ENCODE measurements at regions not wholly inside any gene's neighbourhood (a gene's known extent, or its start where the extent isn't known, plus 50 kb on each side); places are given as distances from the start of the nearest gene placed in this dataset.

GRCh38 chr10:58919927-58920654 lies 256.4 kb upstream of the PHYHIPL start:
- H3K4me3 ChIP-seq, result no peak overlapping the region
- peak overlapping the region in 1 of 4 donors; percentile 7 for H3K27ac ChIP-seq

DNA sequence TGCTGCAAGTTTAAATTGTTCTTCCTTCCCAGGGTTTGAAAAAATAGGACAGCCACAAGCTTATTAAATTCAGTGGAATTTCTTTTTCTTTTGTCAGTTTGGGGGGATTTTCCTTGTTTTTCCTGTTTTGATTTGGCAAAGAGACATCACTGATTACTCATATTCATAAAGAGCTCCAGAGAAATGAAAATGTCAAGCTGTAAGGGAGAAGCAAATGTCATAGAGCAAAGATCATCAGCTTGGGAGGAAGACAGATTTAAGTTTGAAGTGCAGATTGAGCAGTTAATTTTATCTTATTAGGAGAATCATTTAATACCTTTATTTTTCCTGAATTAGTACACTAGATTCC lies 255.8 kb upstream of the PHYHIPL start:
- H3K4me3 ChIP-seq, result no peak overlapping the region

More at GRCh38 chr10:58919927-58920654, 256.4 kb upstream of the PHYHIPL start:
- WGBS, 2 donors, result 45 to 56% methylated on average over 3 of the region's 3 CpGs
- intact Hi-C loops (cut with DNase I), result no loop called here
- TF ChIP-seq POLR2AphosphoS5 (IDR thresholded peaks at IDR 0.05), result no peak
- TF ChIP-seq POLR2A (IDR thresholded peaks at IDR 0.05), result no peak
- TF ChIP-seq, protein P1, sequence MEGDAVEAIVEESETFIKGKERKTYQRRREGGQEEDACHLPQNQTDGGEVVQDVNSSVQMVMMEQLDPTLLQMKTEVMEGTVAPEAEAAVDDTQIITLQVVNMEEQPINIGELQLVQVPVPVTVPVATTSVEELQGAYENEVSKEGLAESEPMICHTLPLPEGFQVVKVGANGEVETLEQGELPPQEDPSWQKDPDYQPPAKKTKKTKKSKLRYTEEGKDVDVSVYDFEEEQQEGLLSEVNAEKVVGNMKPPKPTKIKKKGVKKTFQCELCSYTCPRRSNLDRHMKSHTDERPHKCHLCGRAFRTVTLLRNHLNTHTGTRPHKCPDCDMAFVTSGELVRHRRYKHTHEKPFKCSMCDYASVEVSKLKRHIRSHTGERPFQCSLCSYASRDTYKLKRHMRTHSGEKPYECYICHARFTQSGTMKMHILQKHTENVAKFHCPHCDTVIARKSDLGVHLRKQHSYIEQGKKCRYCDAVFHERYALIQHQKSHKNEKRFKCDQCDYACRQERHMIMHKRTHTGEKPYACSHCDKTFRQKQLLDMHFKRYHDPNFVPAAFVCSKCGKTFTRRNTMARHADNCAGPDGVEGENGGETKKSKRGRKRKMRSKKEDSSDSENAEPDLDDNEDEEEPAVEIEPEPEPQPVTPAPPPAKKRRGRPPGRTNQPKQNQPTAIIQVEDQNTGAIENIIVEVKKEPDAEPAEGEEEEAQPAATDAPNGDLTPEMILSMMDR (IDR thresholded peaks at IDR 0.05), result no peak
- TF ChIP-seq EP300 (IDR thresholded peaks at IDR 0.05), result no peak
- Histone ChIP-seq H3K9me3 (no peaks in the 10 kb centered on the region), H3K27me3 (no peaks in the 10 kb centered on the region), H3K4me1 (peaks cover 0 to 10% (median 3%) of the 10 kb centered on the region in 4 donors), H3K36me3 (no peaks in the 10 kb centered on the region)
- no peak for DNase-seq

DNA sequence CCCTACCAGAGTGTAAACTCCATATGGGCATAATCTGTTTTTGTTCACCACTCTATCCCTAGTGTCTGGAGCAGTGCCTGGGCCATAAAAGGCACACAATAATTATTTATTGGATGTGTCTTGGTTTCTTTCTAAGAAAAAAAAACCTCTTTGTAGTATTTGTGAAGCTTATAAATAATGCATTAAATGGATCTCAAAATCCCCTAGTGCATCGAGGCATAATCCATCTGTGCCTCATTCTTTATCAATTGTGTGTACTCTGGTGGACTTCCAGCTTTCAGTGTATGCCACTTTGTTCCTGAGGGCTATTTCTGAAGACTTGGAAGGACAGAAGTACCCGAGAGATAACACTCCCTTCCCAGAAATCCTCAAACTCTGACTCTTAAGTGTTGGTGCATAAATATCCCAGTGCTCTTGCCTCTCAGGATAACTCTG lies 255.0 kb upstream of the PHYHIPL start:
- Histone ChIP-seq H3K9me3 (no peaks in the 10 kb centered on the region), H3K36me3 (no peaks in the 10 kb centered on the region), H3K27me3 (no peaks in the 10 kb centered on the region), H3K4me3 (no peak overlapping the region), H3K4me1 (peaks cover 0 to 10% (median 3%) of the 10 kb centered on the region in 4 donors), H3K27ac (no peak overlapping the region)
- no peak for TF ChIP-seq POLR2A (IDR thresholded peaks at IDR 0.05)
- no peak for TF ChIP-seq POLR2AphosphoS5 (IDR thresholded peaks at IDR 0.05)
- TF ChIP-seq, protein P1 (IDR thresholded peaks at IDR 0.05), result no peak
- TF ChIP-seq EP300 (IDR thresholded peaks at IDR 0.05), result no peak
- no peak for DNase-seq
- WGBS, 2 donors, result 59 to 75% methylated on average over 2 of the region's 2 CpGs
- intact Hi-C loops (cut with DNase I), result no loop called here

More for the DNA sequence above, 255.8 kb upstream of the PHYHIPL start:
- no peak for TF ChIP-seq POLR2A (IDR thresholded peaks at IDR 0.05)
- TF ChIP-seq POLR2AphosphoS5 (IDR thresholded peaks at IDR 0.05), result no peak
- TF ChIP-seq, protein P1 (IDR thresholded peaks at IDR 0.05), result no peak
- no peak for TF ChIP-seq EP300 (IDR thresholded peaks at IDR 0.05)
- intact Hi-C loops (cut with DNase I), result no loop called here
- no peak for DNase-seq
- Histone ChIP-seq H3K36me3 (no peaks in the 10 kb centered on the region), H3K27ac (peak overlapping the region in 1 of 4 donors; percentile 7), H3K27me3 (no peaks in the 10 kb centered on the region), H3K4me1 (peaks cover 0 to 10% (median 3%) of the 10 kb centered on the region in 4 donors), H3K9me3 (no peaks in the 10 kb centered on the region)

DNA sequence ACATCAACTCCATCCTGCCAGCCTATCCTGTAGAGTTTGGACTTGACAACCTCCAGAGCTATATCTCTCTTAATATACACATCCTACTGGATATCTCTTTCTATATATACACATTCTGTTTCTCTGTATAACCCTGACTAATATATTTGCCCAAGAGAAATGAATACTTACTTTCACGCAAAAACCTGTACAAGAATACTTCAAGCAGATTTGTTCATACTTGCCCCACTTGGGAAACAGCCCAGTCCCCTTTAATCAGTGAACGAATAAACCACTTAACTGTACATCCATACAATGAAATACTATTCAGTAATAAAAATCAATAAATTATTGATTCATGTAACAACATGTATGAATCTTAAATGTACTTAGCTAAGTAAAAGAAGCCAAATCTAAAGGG lies 251.1 kb upstream of the PHYHIPL start:
- Histone ChIP-seq H3K9me3 (no peaks in the 10 kb centered on the region), H3K27ac (no peak overlapping the region), H3K4me1 (peaks cover 0 to 6% (median 3%) of the 10 kb centered on the region in 4 donors), H3K36me3 (no peaks in the 10 kb centered on the region), H3K4me3 (no peak overlapping the region), H3K27me3 (no peaks in the 10 kb centered on the region)
- DNase-seq, result no peak
- 86 to 88% methylated on average over 2 of the region's 2 CpGs for WGBS, 2 donors
- TF ChIP-seq, protein P1 (IDR thresholded peaks at IDR 0.05), result no peak
- TF ChIP-seq EP300 (IDR thresholded peaks at IDR 0.05), result no peak
- no peak for TF ChIP-seq POLR2A (IDR thresholded peaks at IDR 0.05)
- no peak for TF ChIP-seq POLR2AphosphoS5 (IDR thresholded peaks at IDR 0.05)
- intact Hi-C loops (cut with DNase I), result no loop called here

GRCh38 chr10:58930500-58930899 lies 245.9 kb upstream of the PHYHIPL start:
- 92% methylated on average over 4 of the region's 4 CpGs for WGBS, 2 donors
- Histone ChIP-seq H3K36me3 (no peaks in the 10 kb centered on the region), H3K9me3 (no peaks in the 10 kb centered on the region), H3K4me3 (no peak overlapping the region), H3K27me3 (no peaks in the 10 kb centered on the region), H3K4me1 (no peaks in the 10 kb centered on the region), H3K27ac (no peak overlapping the region)
- DNase-seq, result no peak
- intact Hi-C loops (cut with DNase I), result no loop called here
- TF ChIP-seq EP300 (IDR thresholded peaks at IDR 0.05), result no peak
- TF ChIP-seq POLR2A (IDR thresholded peaks at IDR 0.05), result no peak
- TF ChIP-seq, protein P1 (IDR thresholded peaks at IDR 0.05), result no peak
- no peak for TF ChIP-seq POLR2AphosphoS5 (IDR thresholded peaks at IDR 0.05)

Measured in sigmoid colon (tissue), 6 donors.